HEK293T (cell line): ENCODE measurements at regions not wholly inside any gene's neighbourhood (a gene's known extent, or its start where the extent isn't known, plus 50 kb on each side); places are given as distances from the start of the nearest gene placed in this dataset.

Source experiments
- CTCF ChIA-PET: fragments of 350-600 bp; formaldehyde crosslinking; extraction: SDS; loops from one replicate; lab custom pipeline; 2021; ENCODE audit warnings: antibody characterized with exemption, inconsistent platforms; lab: Yijun Ruan, JAX
- POLR2A ChIA-PET: fragments of 350-600 bp; formaldehyde crosslinking; extraction: SDS; loops from one replicate; lab custom pipeline; 2020; ENCODE audit warnings: antibody characterized with exemption, inconsistent platforms; lab: Yijun Ruan, JAX
- DNase-seq: peaks from one replicate; pipeline ENCODE4 v3.0.0; 2012; ENCODE audit warnings: mixed read lengths; ENCODE audit errors: extremely low spot score
- ARNT ChIP-seq: fragments of 450-650 bp; IDR thresholded peaks from 2 replicates; pipeline ENCODE4 v1.6.1; 2017; ENCODE audit warnings: mild to moderate bottlenecking
- BHLHE40 ChIP-seq: fragments of 450-650 bp; IDR thresholded peaks from 2 replicates; pipeline ENCODE4 v1.6.1; 2016; ENCODE audit warnings: mild to moderate bottlenecking, moderate library complexity, borderline replicate concordance
- CTBP1 ChIP-seq: fragments of 450-650 bp; IDR thresholded peaks from 2 replicates; pipeline ENCODE4 v1.6.1; 2016; ENCODE audit warnings: borderline replicate concordance
- ELF4 ChIP-seq: fragments of 450-650 bp; IDR thresholded peaks from 2 replicates; pipeline ENCODE4 v1.6.1; 2017; ENCODE audit warnings: antibody characterized with exemption
- FOXA1 ChIP-seq: fragments of 450-650 bp; IDR thresholded peaks from 2 replicates; pipeline ENCODE4 v1.6.1; 2016; ENCODE audit warnings: mild to moderate bottlenecking
- FOXK2 ChIP-seq: fragments of 450-650 bp; IDR thresholded peaks from 2 replicates; pipeline ENCODE4 v1.6.1; 2016; ENCODE audit warnings: mild to moderate bottlenecking
- FOXM1 ChIP-seq: fragments of 450-650 bp; IDR thresholded peaks from 2 replicates; pipeline ENCODE4 v1.6.1; 2017; ENCODE audit warnings: mild to moderate bottlenecking, borderline replicate concordance
- HDGF ChIP-seq: fragments of 450-650 bp; IDR thresholded peaks from 2 replicates; pipeline ENCODE4 v1.6.1; 2017; ENCODE audit warnings: antibody characterized with exemption, borderline replicate concordance
- L3MBTL2 ChIP-seq: fragments of 450-650 bp; conservative IDR thresholded peaks from 2 replicates; pipeline ENCODE4 v1.6.1; 2016; ENCODE audit warnings: mild to moderate bottlenecking
- LEF1 ChIP-seq: fragments of 450-650 bp; IDR thresholded peaks from 2 replicates; pipeline ENCODE4 v1.6.1; 2017; ENCODE audit warnings: mild to moderate bottlenecking, borderline replicate concordance
- NFRKB ChIP-seq: fragments of 450-650 bp; IDR thresholded peaks from 2 replicates; pipeline ENCODE4 v1.6.1; 2016; ENCODE audit warnings: mild to moderate bottlenecking, moderate library complexity
- PKNOX1 ChIP-seq: fragments of 450-650 bp; IDR thresholded peaks from 2 replicates; pipeline ENCODE4 v1.6.1; 2016
- SP1 ChIP-seq: fragments of 450-650 bp; IDR thresholded peaks from 2 replicates; pipeline ENCODE4 v1.6.1; 2017
- SUZ12 ChIP-seq: fragments of 450-650 bp; IDR thresholded peaks from 2 replicates; pipeline ENCODE4 v1.6.1; 2016; ENCODE audit warnings: mild to moderate bottlenecking
- TARDBP ChIP-seq: fragments of 450-650 bp; IDR thresholded peaks from 2 replicates; pipeline ENCODE4 v1.6.1; 2016
- ZNF384 ChIP-seq: fragments of 450-650 bp; IDR thresholded peaks from 2 replicates; pipeline ENCODE4 v1.6.1; 2016

GRCh38 chr10:111986079-111986478 is 197.5 kb downstream of the GPAM start:
- TF ChIP-seq FOXK2 (no peak), ARNT (no peak), NFRKB (no peak), L3MBTL2 (no peak), BHLHE40 (no peak), ZNF384 (no peak), CTBP1 (no peak), SUZ12 (no peak)
- POLR2A ChIA-PET = no interaction called here
- CTCF ChIA-PET = no interaction called here
- no peak for DNase-seq

GRCh38 chr10:111988646-111989045 is 194.9 kb downstream of the GPAM start:
- no peak for DNase-seq
- ChIA-PET POLR2A (no interaction called here), CTCF (no interaction called here)
- TF ChIP-seq ARNT = no peak
- no peak for TF ChIP-seq HDGF
- no peak for TF ChIP-seq PKNOX1
- TF ChIP-seq ELF4 = no peak
- no peak for TF ChIP-seq CTBP1
- no peak for TF ChIP-seq SUZ12
- TF ChIP-seq FOXM1 = no peak
- TF ChIP-seq FOXK2 = no peak
- no peak for TF ChIP-seq BHLHE40
- TF ChIP-seq LEF1 = no peak
- TF ChIP-seq NFRKB = no peak

GRCh38 chr10:111989136-111989911 is 194.2 kb downstream of the GPAM start:
- TF ChIP-seq TARDBP (no peak), FOXK2 (no peak), L3MBTL2 (no peak), LEF1 (no peak), NFRKB (no peak), SUZ12 (no peak), SP1 (no peak)
- POLR2A ChIA-PET = no interaction called here
- CTCF ChIA-PET = no interaction called here

GRCh38 chr10:111990734-111991133 is 192.8 kb downstream of the GPAM start:
- ChIA-PET CTCF (no interaction called here), POLR2A (no interaction called here)
- DNase-seq = no peak
- TF ChIP-seq BHLHE40 (no peak), ELF4 (no peak), TARDBP (no peak), NFRKB (no peak), ZNF384 (no peak), ARNT (no peak), FOXA1 (no peak), L3MBTL2 (no peak), PKNOX1 (no peak), FOXM1 (no peak), CTBP1 (no peak), SP1 (no peak), SUZ12 (no peak), FOXK2 (no peak), HDGF (no peak), LEF1 (no peak)

More at GRCh38 chr10:111989136-111989911, 194.2 kb downstream of the GPAM start:
- DNase-seq = no peak

GRCh38 chr10:111993321-111993720 is 190.2 kb downstream of the GPAM start:
- TF ChIP-seq L3MBTL2 = no peak
- no peak for TF ChIP-seq HDGF
- no peak for TF ChIP-seq SUZ12
- TF ChIP-seq LEF1 = no peak
- no peak for TF ChIP-seq CTBP1
- no peak for TF ChIP-seq BHLHE40
- no peak for TF ChIP-seq FOXM1
- no peak for TF ChIP-seq PKNOX1
- no peak for TF ChIP-seq ZNF384
- TF ChIP-seq FOXK2 = no peak
- DNase-seq = no peak
- ChIA-PET POLR2A (no interaction called here), CTCF (no interaction called here)

GRCh38 chr10:111993872-111994426 is 189.6 kb downstream of the GPAM start:
- ChIA-PET POLR2A (no interaction called here), CTCF (no interaction called here)
- no peak for DNase-seq
- TF ChIP-seq NFRKB (no peak), ARNT (no peak), ELF4 (no peak), LEF1 (no peak), SUZ12 (no peak)
